HepG2 (cell line): ENCODE measurements at regions not wholly inside any gene's neighbourhood (a gene's known extent, or its start where the extent isn't known, plus 50 kb on each side); places are given as distances from the start of the nearest gene placed in this dataset.

Experiments used
- ATAC-seq: fragments of 200-7000 bp; cut with Tn5 transposase; 3 replicates; pipeline ENCODE4 v1.9.1; 2020; ENCODE audit warnings: mild to moderate bottlenecking, moderate library complexity
- BruUV-seq: library from RNA; stranded (reverse); fragments of 400-500 nt; replicated peaks from 2 replicates; lab custom pipeline; 2021; lab: Mats Ljungman, UMichigan
- CTCF ChIA-PET: fragments of 300-600 bp; formaldehyde crosslinking; extraction: SDS; loops from one replicate; lab custom pipeline; 2021; ENCODE audit warnings: low total read pairs, inconsistent platforms, low intra/inter-chr PET ratio; lab: Yijun Ruan, JAX
- POLR2A ChIA-PET: fragments of 350-600 bp; sonication (Branson Sonifier 250); formaldehyde crosslinking; loops from one replicate; lab custom pipeline; 2020; ENCODE audit warnings: antibody characterized with exemption, inconsistent platforms; lab: Yijun Ruan, JAX
- DNase-seq: peaks from one replicate; pipeline ENCODE4 v3.0.0-alpha.2; 2015; ENCODE audit warnings: low spot score
- FAIRE-seq: peaks from 3 replicates; lab custom pipeline; 2011; peaks lifted over from hg19 to GRCh38; lab: Jason Lieb, UNC
- H2AFZ ChIP-seq: one replicate; pipeline ENCODE4 v1.6.1; 2011; ENCODE audit warnings: low read length, inconsistent platforms
- H3K27ac ChIP-seq: fragments of 300-600 bp; 3 replicates; pipeline ENCODE4 v1.8.0; 2011; ENCODE audit warnings: mixed run types, mild to moderate bottlenecking, mixed read lengths, low read length, inconsistent platforms; ENCODE audit not compliant: insufficient read depth; ENCODE audit errors: extremely low read length
- H3K27me3 ChIP-seq, 2 experiments: fragments of 200-600 bp in 1 of 2; 2 replicates in 1 of 2; 3 replicates in 1 of 2; pipeline versions ENCODE4 v1.6.0 to v1.8.0; 2011; ENCODE audit warnings: low read length in 2 of 2, mild to moderate bottlenecking in 2 of 2, moderate library complexity in 2 of 2, inconsistent platforms in 1 of 2; ENCODE audit not compliant: insufficient read depth in 2 of 2, control insufficient read depth in 1 of 2
- H3K36me3 ChIP-seq, 2 experiments: fragments of 200-600 bp in 1 of 2; replicated peaks in 1 of 2; 2 replicates in 1 of 2; 3 replicates in 1 of 2; pipeline versions ENCODE4 v1.5.1 to v1.8.0; 2011; ENCODE audit warnings: low read length in 2 of 2, inconsistent platforms in 1 of 2; ENCODE audit not compliant: insufficient read depth in 2 of 2, control insufficient read depth in 1 of 2
- H3K4me1 ChIP-seq: 2 replicates; pipeline ENCODE4 v1.5.1; 2012; ENCODE audit warnings: low read length, inconsistent platforms; ENCODE audit not compliant: insufficient read depth
- H3K4me2 ChIP-seq: 2 replicates; pipeline ENCODE4 v1.6.0; 2011; ENCODE audit warnings: low read depth, low read length, inconsistent platforms
- H3K4me3 ChIP-seq, 3 experiments: fragments of 200-600 bp in 1 of 3; sonication (generic), shearing (Covaris generic) in 1 of 3; replicated peaks in 1 of 3; 2 replicates each; pipeline ENCODE4 v1.5.1; 2011 to 2016; ENCODE audit warnings: low read length in 3 of 3, inconsistent platforms in 2 of 3, low read depth in 2 of 3, mild to moderate bottlenecking in 2 of 3, control low read depth in 1 of 3, mixed read lengths in 1 of 3; ENCODE audit not compliant: insufficient read depth in 1 of 3
- H3K79me2 ChIP-seq: one replicate; pipeline ENCODE4 v1.6.1; 2011; ENCODE audit warnings: low read length, inconsistent platforms; ENCODE audit not compliant: insufficient read depth
- H3K9ac ChIP-seq: 2 replicates; pipeline ENCODE4 v1.6.0; 2011; ENCODE audit warnings: mild to moderate bottlenecking, low read depth, low read length, inconsistent platforms; ENCODE audit not compliant: insufficient read depth
- H3K9me3 ChIP-seq: 2 replicates; pipeline ENCODE4 v1.5.1; 2012; ENCODE audit warnings: mild to moderate bottlenecking, low read length
- H4K20me1 ChIP-seq: 2 replicates; pipeline ENCODE4 v1.6.0; 2011; ENCODE audit warnings: inconsistent platforms, mild to moderate bottlenecking, low read length, moderate library complexity; ENCODE audit not compliant: insufficient read depth
- GABPA ChIP-seq, 2 experiments: IDR thresholded peaks; 2 replicates each; pipeline ENCODE4 v1.6.1; 2011 to 2016; ENCODE audit warnings: low read depth in 2 of 2, low read length in 1 of 2, missing biosample characterization in 1 of 2, missing genetic modification characterization in 1 of 2
- MTERF4 ChIP-seq: sonication (generic); formaldehyde crosslinking; IDR thresholded peaks from 2 replicates; pipeline ENCODE4 v1.8.0; 2023; ENCODE audit warnings: mild to moderate bottlenecking, missing genetic modification reagents
- PAXIP1 ChIP-seq: sonication (generic); formaldehyde crosslinking; conservative IDR thresholded peaks from 2 replicates; pipeline ENCODE4 v1.4.0; 2020; ENCODE audit warnings: mild to moderate bottlenecking, missing genetic modification reagents, moderate library complexity
- RFX1 ChIP-seq: fragments of 450-650 bp; IDR thresholded peaks from 2 replicates; pipeline ENCODE4 v1.6.1; 2017
- SOX6 ChIP-seq, 2 experiments: fragments of 450-650 bp in 1 of 2; sonication (generic) in 1 of 2; formaldehyde crosslinking in 1 of 2; IDR thresholded peaks; 2 replicates each; pipeline versions ENCODE4 v1.4.0 to v1.6.1; 2017 to 2020; ENCODE audit warnings: antibody characterized with exemption in 1 of 2, mild to moderate bottlenecking in 1 of 2, missing genetic modification reagents in 1 of 2
- TCF12 ChIP-seq, 2 experiments: fragments of 450-650 bp in 1 of 2; sonication (generic) in 1 of 2; formaldehyde crosslinking in 1 of 2; IDR thresholded peaks; 2 replicates each; pipeline versions ENCODE4 v1.6.1 to v1.8.0; 2017 to 2022; ENCODE audit warnings: antibody characterized with exemption in 1 of 2, mild to moderate bottlenecking in 1 of 2, missing genetic modification reagents in 1 of 2, moderate library complexity in 1 of 2
- TMF1 ChIP-seq: sonication (generic); formaldehyde crosslinking; IDR thresholded peaks from 2 replicates; pipeline ENCODE4 v1.8.1; 2022; ENCODE audit warnings: low read depth, missing genetic modification reagents
- ZBTB49 ChIP-seq: sonication (generic); formaldehyde crosslinking; IDR thresholded peaks from 2 replicates; pipeline ENCODE4 v1.4.0; 2020; ENCODE audit warnings: missing genetic modification reagents, borderline replicate concordance
- ZEB1 ChIP-seq: IDR thresholded peaks from 2 replicates; pipeline ENCODE4 v1.6.1; 2012; ENCODE audit warnings: mild to moderate bottlenecking, low read depth, inconsistent platforms; ENCODE audit not compliant: insufficient replicate concordance
- ZNF564 ChIP-seq: sonication (generic); formaldehyde crosslinking; IDR thresholded peaks from 2 replicates; pipeline ENCODE4 v1.8.1; 2023; ENCODE audit warnings: mild to moderate bottlenecking, missing genetic modification reagents
- ZNF597 ChIP-seq: sonication (generic); formaldehyde crosslinking; IDR thresholded peaks from 2 replicates; pipeline ENCODE4 v1.5.0; 2020; ENCODE audit warnings: missing genetic modification reagents
- WGBS: methylation state at CpG from one replicate; pipeline ENCODE4 v1.1.6; 2017; ENCODE audit warnings: low lambda C conversion rate; 5-methylcytosine and 5-hydroxymethylcytosine counted together
- in situ Hi-C: cut with HindIII; loops from 2 replicates; pipeline ENCODE4 v1.10.0; 2017; ENCODE audit warnings: low pct_unique_long_range_greater_than_20kb; ENCODE audit not compliant: extremely low pct_ligation_motif_present
- intact Hi-C: fragments of 100-400 bp; cut with micrococcal nuclease; formaldehyde crosslinking; loops from one replicate; pipeline ENCODE4 v1.10.0; 2022; ENCODE audit not compliant: unreplicated experiment

GRCh38 chr5:88956416-88956815, 73.4 kb upstream of the MEF2C start:
- Histone ChIP-seq H3K4me2 (no peak overlapping the region), H3K9ac (no peak overlapping the region), H2AFZ (no peak overlapping the region), H3K79me2 (no peaks in the 10 kb centered on the region), H3K9me3 (no peaks in the 10 kb centered on the region), H3K4me1 (no peaks in the 10 kb centered on the region), H3K27ac (no peak overlapping the region), H3K36me3 (no peaks in the 10 kb centered on the region), H3K4me3 (no peak overlapping the region), H3K27me3 (no peaks in the 10 kb centered on the region), H4K20me1 (no peaks in the 10 kb centered on the region)
- in situ Hi-C loops, result no loop called here
- no TSS peak for BruUV-seq
- no peak for FAIRE-seq
- DNase-seq, result no peak
- intact Hi-C loops, result no loop called here
- CTCF ChIA-PET, result no interaction called here
- ATAC-seq, result no peak
- 6% methylated on average over 2 of the region's 2 CpGs for WGBS
- TF ChIP-seq GABPA (IDR thresholded peaks at IDR 0.05; ENCODE audit: low read depth, low read length) (no peak), GABPA (CRISPR knock-in tag; IDR thresholded peaks at IDR 0.05; ENCODE audit: low read depth) (no peak), TCF12 (IDR thresholded peaks at IDR 0.05) (no peak), TCF12 (CRISPR knock-in tag; IDR thresholded peaks at IDR 0.05) (no peak), PAXIP1 (CRISPR knock-in tag) (no peak), RFX1 (no peak), ZNF597 (CRISPR knock-in tag) (no peak), ZEB1 (no peak), MTERF4 (no peak), TMF1 (CRISPR knock-in tag) (no peak), ZBTB49 (no peak), SOX6 (IDR thresholded peaks at IDR 0.05) (no peak), SOX6 (CRISPR knock-in tag; IDR thresholded peaks at IDR 0.05) (no peak), ZNF564 (no peak)
- POLR2A ChIA-PET, result no interaction called here
